HK-2 (cell line): ENCODE measurements at regions not wholly inside any gene's neighbourhood (a gene's known extent, or its start where the extent isn't known, plus 50 kb on each side); places are given as distances from the start of the nearest gene placed in this dataset.

Experiments
- DNase-seq: peaks from one replicate; pipeline ENCODE4 v3.0.0-alpha.2; 2018; ENCODE audit not compliant: unreplicated experiment

DNA sequence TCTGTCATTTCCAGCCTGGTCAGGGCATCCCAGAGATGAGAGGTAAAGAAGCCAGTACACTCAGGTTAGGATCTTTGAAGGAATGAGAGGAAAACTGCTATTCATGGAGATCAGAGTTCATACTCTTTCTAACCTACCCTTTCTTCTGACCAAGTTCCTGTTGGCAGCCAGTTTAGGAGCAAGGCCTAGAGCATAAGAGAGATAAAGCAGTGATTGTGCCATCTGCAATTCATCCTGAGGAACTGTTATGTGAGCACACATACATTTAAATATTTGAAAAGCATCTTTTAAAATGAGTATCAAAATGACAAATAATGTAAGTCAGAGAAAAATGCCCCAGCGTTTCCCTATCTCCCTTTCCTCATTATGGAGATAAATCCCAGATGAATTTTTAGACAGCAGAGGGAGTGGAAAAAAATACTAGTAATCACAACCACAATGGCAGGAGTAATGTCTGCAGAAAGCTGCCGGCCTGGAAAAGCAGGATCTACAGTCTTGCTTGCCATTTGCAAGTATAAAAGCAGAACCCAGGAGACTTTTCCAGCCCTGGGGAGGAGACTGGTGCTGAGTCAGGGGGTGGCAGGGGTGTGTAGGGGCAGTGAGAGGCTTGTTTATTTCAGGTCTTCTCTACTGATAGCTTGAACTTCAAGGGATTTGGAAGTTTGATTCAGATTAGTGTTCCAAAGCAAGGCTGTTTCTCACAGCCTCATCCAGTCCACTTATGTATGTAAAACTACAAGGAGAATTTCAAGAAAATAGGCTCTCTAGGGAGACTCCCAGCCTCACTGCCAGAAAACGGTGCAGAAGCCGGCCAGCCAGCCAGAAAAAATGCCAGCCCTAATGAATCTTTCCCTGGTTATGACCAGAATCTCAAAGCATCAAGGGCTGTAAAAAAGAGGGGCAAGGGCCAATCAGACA, 1052.4 kb downstream of the TUSC7 start:
- DNase-seq = no peak

DNA sequence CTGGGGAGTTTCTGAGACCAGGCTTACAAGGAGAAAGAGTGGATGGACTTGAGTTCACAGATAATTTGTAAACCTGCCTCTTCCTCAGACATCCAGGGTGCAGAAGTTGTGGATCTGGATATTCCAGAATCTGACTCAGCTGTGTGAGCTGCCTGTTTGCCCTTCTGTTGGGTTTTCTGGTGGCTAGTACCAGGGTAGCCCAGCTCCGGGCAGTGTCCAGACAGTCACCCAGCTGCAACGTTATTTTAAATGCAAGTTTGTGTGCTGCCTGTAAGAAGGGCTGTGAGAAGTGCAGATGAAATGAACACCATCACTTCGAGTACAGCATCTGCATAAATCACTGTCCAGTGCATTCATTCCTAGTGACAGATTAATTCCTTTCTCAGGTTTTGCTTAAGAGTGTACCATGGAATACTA, 1053.0 kb downstream of the TUSC7 start:
- DNase-seq = no peak

GRCh38 chr3:117763561-117763960, 1054.0 kb downstream of the TUSC7 start:
- no peak for DNase-seq

DNA sequence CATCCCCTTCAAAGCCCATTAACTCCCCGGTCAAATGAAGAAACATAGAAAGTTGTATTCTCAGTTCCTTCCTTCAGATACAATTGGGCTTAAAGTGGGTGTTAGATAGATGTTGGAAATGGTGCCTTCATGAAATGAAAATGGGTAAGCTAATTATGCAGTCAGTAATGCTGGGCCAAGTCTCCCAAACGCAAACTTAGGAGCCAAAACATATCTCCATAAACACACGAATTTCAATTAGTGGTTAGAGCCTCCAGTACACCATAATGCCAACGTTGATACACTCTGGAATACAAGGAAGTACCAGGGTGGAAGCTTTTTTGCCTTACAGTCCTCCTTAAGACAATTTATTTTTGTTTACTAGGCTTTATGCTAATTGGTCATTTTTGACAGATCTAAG, 1059.0 kb downstream of the TUSC7 start:
- no peak for DNase-seq

DNA sequence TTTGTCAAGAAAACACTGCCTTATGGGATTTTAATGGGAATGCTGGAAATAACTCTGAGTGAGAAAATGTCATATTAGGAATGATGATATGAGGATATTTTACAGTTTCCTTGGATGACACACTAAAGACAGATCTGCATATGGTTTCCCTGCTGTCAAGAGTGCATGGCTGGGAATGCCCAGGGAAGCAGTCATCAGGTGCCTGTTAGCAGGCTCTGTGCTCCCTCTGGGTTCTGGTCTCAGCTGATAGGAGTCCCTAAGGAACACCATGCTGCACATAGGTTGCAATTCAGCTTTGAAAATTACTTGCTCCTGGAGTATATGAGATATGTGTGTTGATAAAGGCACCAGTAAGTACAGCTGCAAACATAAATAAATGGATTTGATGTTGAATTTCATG, 1064.6 kb downstream of the TUSC7 start:
- no peak for DNase-seq

GRCh38 chr3:117786349-117786748, 1076.8 kb downstream of the TUSC7 start:
- DNase-seq = no peak

GRCh38 chr3:117788061-117788460, 1078.5 kb downstream of the TUSC7 start:
- DNase-seq = no peak

DNA sequence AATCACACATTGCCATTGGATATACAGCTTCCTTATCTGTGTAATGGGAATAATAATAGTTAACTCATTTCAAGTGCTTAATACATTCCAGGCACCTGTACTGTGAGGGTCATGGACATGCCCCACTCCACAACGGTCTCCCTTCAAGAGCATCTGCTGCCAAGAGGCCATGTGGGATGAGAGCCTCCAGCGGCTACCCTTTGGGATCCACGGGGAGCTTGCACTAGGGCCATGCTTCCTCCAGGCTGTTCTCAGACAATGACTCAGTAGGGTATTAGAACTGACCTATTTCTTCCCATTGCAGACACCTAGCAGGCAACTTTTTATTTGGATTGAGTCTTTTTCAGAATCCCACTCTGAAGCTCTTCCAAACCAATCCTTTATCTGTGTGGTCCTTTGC, 1078.9 kb downstream of the TUSC7 start:
- no peak for DNase-seq

DNA sequence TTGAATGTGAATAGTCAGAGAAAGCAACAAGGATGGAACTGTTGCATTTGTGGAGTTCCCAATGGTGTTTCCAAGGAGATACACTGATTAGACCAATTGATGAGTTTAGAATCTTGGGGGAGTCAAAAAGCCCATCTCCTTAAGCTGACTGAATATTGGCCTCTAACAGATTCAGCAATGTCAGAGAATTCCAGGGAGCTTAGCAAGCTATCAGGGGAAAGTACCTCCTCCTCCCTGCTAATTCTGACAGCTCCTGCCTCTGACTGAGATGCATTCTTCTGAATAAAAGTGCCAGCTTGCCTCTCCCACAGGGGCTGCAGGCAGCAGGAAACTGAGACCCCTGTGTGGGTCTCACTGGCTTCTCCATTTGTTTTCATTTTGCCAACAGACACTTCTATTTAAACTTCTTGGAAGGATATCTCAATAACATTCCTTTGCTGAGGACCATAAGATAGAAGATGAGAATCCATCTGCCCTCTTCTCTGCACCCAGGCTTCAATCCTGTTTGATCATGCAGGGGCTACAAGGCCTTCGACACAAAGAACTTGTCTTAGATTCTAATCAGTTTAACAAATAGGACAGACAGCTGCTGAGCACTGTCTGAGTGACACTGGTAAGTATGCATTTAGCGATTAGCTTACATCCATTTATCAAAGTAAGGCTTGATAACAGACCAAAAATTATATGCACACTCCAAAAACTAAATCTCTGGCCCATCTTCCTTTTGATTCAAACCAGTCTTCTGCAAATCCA, 1080.8 kb downstream of the TUSC7 start:
- no peak for DNase-seq

DNA sequence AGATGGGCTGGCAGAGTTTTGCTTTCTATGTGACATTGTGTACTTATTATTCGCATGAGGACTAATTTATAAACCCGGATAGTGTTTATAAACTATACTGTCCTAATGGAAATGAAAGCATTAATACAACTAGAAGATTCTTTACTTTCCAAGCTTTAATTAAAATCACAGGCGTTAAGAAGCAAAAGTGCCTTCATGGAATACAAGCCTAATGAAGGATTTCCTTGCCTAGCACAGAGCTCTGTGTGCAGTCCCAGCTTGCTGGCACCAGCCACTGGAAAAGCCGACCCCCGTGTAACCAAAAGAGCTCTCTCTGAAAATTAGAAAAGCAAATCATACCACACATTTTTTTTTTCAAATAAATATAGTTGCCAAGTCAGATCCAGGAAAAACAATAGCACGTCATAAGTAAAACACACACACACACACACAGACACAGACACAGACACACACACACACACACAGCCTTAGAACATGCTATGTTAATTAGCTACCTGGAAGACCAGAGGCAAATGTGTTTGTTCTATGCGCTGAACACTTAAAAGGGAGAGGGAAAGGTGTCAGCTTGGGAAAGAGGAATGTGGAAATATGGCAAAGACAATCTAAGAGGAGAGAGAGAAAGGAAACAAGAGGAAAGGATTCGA, 1084.2 kb downstream of the TUSC7 start:
- DNase-seq = no peak

- no peak for DNase-seq
Measured at GRCh38 chr3:117798221-117798620, 1088.6 kb downstream of the TUSC7 start.

- DNase-seq = no peak
Measured at GRCh38 chr3:117798687-117799386, 1089.3 kb downstream of the TUSC7 start.

- no peak for DNase-seq
Measured at GRCh38 chr3:117799387-117799735, 1089.8 kb downstream of the TUSC7 start.

GRCh38 chr3:117801912-117802239, 1092.3 kb downstream of the TUSC7 start:
- DNase-seq = no peak

DNA sequence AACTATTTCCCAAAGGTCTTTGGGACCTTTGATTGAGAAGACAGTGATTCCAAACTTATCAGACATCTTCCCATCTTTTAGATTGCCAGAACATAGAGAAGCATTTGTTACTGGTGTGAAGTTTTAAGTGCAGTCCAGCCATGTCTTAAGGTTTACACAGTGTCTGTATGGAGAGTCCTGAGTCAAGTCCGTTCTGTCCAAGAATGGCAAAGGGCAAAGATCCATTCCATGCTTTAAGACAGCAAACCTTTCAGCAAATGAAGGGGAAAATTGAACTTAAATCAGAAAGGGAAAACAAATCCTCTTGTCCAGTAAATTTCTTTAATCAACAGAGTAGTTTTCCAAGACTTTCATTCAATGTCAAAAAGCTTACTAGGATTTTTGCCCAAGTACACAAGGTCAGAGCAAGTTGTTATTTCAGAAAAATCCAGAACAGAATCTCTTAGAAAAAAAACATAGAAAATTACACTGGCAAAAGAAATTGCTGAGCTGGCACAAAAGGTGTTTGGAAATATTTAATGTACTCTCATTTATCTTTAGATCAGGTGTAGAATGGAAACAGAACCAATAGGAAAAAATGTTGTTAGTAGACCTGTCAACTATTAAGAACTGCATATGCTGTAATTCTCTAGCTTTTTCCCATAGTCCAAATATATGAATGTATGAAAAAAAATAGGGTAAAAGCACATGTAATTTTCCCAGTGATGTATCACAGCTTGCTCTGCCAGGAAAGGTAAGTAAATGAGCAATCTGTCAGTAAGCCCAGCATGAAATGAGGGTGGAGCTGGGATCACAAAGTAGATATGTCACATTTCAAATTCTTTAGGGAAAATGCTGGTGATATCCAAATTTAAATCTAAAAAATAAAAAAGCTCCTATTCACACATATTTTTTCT, 1099.9 kb downstream of the TUSC7 start:
- no peak for DNase-seq

- DNase-seq = no peak
Measured at GRCh38 chr3:117811786-117812185, 1102.2 kb downstream of the TUSC7 start.

DNA sequence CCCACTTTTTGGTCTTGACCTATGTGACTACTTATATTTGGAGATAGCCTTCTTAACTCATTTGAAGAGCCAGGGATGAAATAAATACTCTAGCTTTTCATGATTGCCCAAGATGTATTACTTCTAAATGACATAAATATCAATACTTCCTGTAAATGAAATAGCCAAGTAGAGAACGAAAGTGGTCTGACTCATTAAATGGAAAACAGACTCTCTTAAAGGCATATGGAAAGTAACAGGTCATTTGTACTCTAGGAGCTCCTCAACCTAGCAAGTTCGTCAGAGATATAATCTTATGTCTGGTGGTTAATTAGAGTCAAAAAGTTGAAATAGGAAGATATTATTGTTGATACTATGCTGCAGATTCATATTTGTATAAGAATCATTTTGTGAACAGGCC, 1105.4 kb downstream of the TUSC7 start:
- no peak for DNase-seq

DNA sequence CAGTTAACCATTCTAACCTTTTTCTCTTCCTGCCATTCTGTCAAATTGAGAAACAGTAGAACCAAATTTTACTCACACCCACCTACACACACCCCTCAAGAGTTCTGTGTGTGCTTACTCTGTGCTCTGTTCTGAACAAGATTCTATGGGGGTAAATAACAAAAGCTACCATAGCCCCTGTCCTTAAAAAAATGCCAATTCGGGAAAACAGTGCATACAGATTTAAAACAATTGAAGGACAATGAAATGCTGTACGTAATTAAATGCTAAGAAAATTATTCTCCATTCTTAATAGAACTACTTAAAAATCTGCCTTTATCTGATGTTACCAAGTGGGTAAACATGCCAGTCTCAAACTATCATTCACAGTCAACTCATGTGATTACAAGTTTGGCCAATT, 1107.5 kb downstream of the TUSC7 start:
- no peak for DNase-seq

DNA sequence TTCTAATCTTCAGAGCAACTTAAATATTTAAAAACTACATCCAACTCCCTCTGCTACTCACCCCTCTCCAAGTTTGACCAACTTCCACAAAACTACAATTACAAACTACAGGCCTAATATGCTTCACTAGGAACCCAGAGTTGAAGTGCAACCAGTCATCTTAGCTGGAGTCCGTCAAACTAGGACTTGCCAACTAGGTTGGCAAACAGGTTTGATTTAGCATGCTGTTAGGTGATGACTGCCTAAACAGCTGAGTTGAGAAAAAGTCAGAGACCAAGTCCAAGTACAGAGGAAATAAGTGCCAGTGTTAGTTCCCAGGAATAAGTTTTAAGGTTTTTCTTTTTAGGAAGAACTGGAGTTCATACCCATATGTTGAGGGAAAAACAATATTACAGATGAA, 1109.0 kb downstream of the TUSC7 start:
- DNase-seq = no peak

DNA sequence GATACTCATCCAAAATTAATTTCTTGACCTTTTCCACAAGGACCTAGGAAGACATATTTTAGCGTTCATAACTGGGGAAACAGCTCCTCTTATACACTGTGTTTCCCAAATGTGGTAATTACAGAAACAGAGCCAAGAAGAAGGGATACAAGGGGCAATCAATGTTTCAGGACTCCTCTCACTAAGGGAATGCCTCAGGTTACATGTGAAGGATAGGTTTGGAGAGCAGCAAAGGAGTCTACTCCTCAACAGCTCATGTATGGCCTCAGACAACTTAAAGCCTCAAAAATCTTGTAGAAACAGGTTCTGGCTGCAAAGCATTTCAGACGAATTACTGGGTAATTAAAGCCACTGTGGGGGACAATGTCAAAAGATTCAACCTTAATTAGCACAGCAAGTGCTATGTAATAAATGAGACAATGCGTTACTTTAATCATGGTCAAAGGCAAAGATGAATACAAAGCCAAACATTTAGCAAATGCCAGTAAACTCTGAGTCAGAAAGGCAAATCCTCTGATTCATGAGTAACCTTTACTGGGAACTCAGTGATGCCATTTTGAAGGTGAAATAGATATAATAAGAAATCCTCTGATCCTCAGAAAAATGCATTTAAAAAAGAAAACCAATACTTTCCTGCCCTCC, 1111.2 kb downstream of the TUSC7 start:
- DNase-seq = no peak

GRCh38 chr3:117822416-117822815, 1112.8 kb downstream of the TUSC7 start:
- no peak for DNase-seq
